GM23338 (cell line): ENCODE measurements at regions not wholly inside any gene's neighbourhood (a gene's known extent, or its start where the extent isn't known, plus 50 kb on each side); places are given as distances from the start of the nearest gene placed in this dataset.

Experiments
- ATAC-seq: fragments of 200-7000 bp; cut with Tn5 transposase; 3 replicates; pipeline ENCODE4 v1.9.1; 2020
- DNase-seq: peaks from one replicate; pipeline ENCODE4 v3.0.0-alpha.2; 2015; ENCODE audit warnings: low spot score
- H2AFZ ChIP-seq: fragments of 200-600 bp; sonication (generic); 2 replicates; pipeline ENCODE4 v1.8.0; 2016; ENCODE audit warnings: antibody characterized with exemption, mild to moderate bottlenecking, moderate library complexity
- H3F3A ChIP-seq: fragments of 200-600 bp; sonication (generic); replicated peaks from 2 replicates; pipeline ENCODE4 v1.8.0; 2017; ENCODE audit warnings: antibody characterized with exemption, mixed run types, low read depth
- H3K27ac ChIP-seq: fragments of 200-600 bp; sonication (generic); 2 replicates; pipeline ENCODE4 v1.6.1; 2016; ENCODE audit warnings: low read depth
- H3K27me3 ChIP-seq: fragments of 200-600 bp; sonication (generic); 2 replicates; pipeline ENCODE4 v1.8.0; 2016; ENCODE audit warnings: mild to moderate bottlenecking, mixed run types, moderate library complexity; ENCODE audit not compliant: insufficient read depth
- H3K36me3 ChIP-seq: fragments of 200-600 bp; sonication (generic); 2 replicates; pipeline ENCODE4 v1.8.0; 2016; ENCODE audit warnings: mild to moderate bottlenecking; ENCODE audit not compliant: insufficient read depth
- H3K4me1 ChIP-seq: fragments of 200-600 bp; sonication (generic); 2 replicates; pipeline ENCODE4 v1.8.0; 2016; ENCODE audit warnings: mild to moderate bottlenecking, moderate library complexity; ENCODE audit not compliant: insufficient read depth
- H3K4me2 ChIP-seq: fragments of 200-600 bp; sonication (generic); 2 replicates; pipeline ENCODE4 v1.7.1; 2017; ENCODE audit warnings: mixed run types
- H3K4me3 ChIP-seq: fragments of 200-600 bp; sonication (generic); 2 replicates; pipeline ENCODE4 v1.6.1; 2016; ENCODE audit warnings: mixed run types
- H3K79me2 ChIP-seq: fragments of 200-600 bp; sonication (generic); replicated peaks from 2 replicates; pipeline ENCODE4 v1.8.0; 2017; ENCODE audit warnings: mild to moderate bottlenecking; ENCODE audit not compliant: insufficient read depth
- H3K9me2 ChIP-seq: fragments of 200-600 bp; sonication (generic); 2 replicates; pipeline ENCODE4 v1.8.0; 2017; ENCODE audit not compliant: insufficient read depth
- H4K20me1 ChIP-seq: fragments of 200-600 bp; sonication (generic); replicated peaks from 2 replicates; pipeline ENCODE4 v1.8.0; 2017; ENCODE audit warnings: mild to moderate bottlenecking; ENCODE audit not compliant: insufficient read depth
- H3K27ac Mint-ChIP-seq: 2 replicates; pipeline ENCODE4 v1.8.0; 2020; ENCODE audit warnings: inconsistent platforms, mild to moderate bottlenecking, moderate library complexity, mixed read lengths
- H3K27me3 Mint-ChIP-seq: 3 replicates; pipeline ENCODE4 v1.8.0; 2022; ENCODE audit warnings: low read depth, mild to moderate bottlenecking, moderate library complexity, mixed read lengths, inconsistent platforms; ENCODE audit not compliant: insufficient read depth, poor library complexity
- H3K36me3 Mint-ChIP-seq: 3 replicates; pipeline ENCODE4 v1.8.0; 2021; ENCODE audit warnings: low read depth, mild to moderate bottlenecking, inconsistent platforms, moderate library complexity, mixed read lengths
- H3K4me1 Mint-ChIP-seq: 3 replicates; pipeline ENCODE4 v1.8.0; 2020; ENCODE audit warnings: mild to moderate bottlenecking, inconsistent platforms, mixed read lengths
- H3K4me3 Mint-ChIP-seq: 3 replicates; pipeline ENCODE4 v1.8.0; 2021; ENCODE audit warnings: moderate library complexity, mild to moderate bottlenecking, inconsistent platforms, mixed read lengths
- H3K9me3 Mint-ChIP-seq: 3 replicates; pipeline ENCODE4 v1.8.0; 2020; ENCODE audit warnings: moderate library complexity, mild to moderate bottlenecking, inconsistent platforms, mixed read lengths
- CREB1 ChIP-seq: fragments of 250-450 bp; sonication (Bioruptor Pico); IDR thresholded peaks from 2 replicates; pipeline ENCODE4 v1.5.0; 2020; ENCODE audit warnings: low read depth, mild to moderate bottlenecking, moderate library complexity
- CTCF ChIP-seq, 2 experiments: fragments of 200-600 bp in 1 of 2; sonication (generic) in 1 of 2; conservative IDR thresholded peaks; 2 replicates each; pipeline versions ENCODE4 v1.5.1 to v1.6.1; 2016 to 2017; ENCODE audit warnings: antibody characterized with exemption in 2 of 2, low read depth in 2 of 2, mild to moderate bottlenecking in 2 of 2, moderate library complexity in 1 of 2
- ETS1 ChIP-seq: IDR thresholded peaks from 2 replicates; pipeline ENCODE4 v1.6.1; 2016; ENCODE audit warnings: antibody characterized with exemption
- EZH2 ChIP-seq: fragments of 200-600 bp; sonication (generic); IDR thresholded peaks from one replicate; pipeline ENCODE4 v1.8.0; 2017; ENCODE audit warnings: antibody characterized with exemption, mild to moderate bottlenecking, low read depth; ENCODE audit not compliant: unreplicated experiment
- EZH2phosphoT487 ChIP-seq: fragments of 200-600 bp; sonication (generic); IDR thresholded peaks from one replicate; pipeline ENCODE4 v1.8.1; 2018; ENCODE audit warnings: antibody characterized with exemption; ENCODE audit not compliant: unreplicated experiment
- JUNB ChIP-seq: IDR thresholded peaks from one replicate; pipeline ENCODE4 v1.6.1; 2016; ENCODE audit warnings: antibody characterized with exemption; ENCODE audit not compliant: unreplicated experiment
- NANOG ChIP-seq: IDR thresholded peaks from 2 replicates; pipeline ENCODE4 v1.6.1; 2016; ENCODE audit warnings: antibody characterized with exemption, borderline replicate concordance
- POLR2AphosphoS5 ChIP-seq: IDR thresholded peaks from 2 replicates; pipeline ENCODE4 v1.6.1; 2016; ENCODE audit warnings: antibody characterized with exemption, low read depth
- REST ChIP-seq: IDR thresholded peaks from one replicate; pipeline ENCODE4 v1.6.1; 2018; ENCODE audit warnings: antibody characterized with exemption; ENCODE audit not compliant: unreplicated experiment
- STAT1 ChIP-seq: IDR thresholded peaks from one replicate; pipeline ENCODE4 v1.6.1; 2016; ENCODE audit warnings: antibody characterized with exemption; ENCODE audit not compliant: unreplicated experiment
- ZNF114 ChIP-seq: fragments of 250-450 bp; sonication (Bioruptor Pico); IDR thresholded peaks from 2 replicates; pipeline ENCODE4 v1.5.0; 2020; ENCODE audit warnings: mild to moderate bottlenecking, moderate library complexity
- ZNF331 ChIP-seq: fragments of 250-450 bp; sonication (Bioruptor Pico); IDR thresholded peaks from 2 replicates; pipeline ENCODE4 v1.5.0; 2020; ENCODE audit warnings: low read depth, mild to moderate bottlenecking, moderate library complexity
- ZNF462 ChIP-seq: fragments of 250-450 bp; sonication (Bioruptor Pico); IDR thresholded peaks from 2 replicates; pipeline ENCODE4 v1.5.0; 2020; ENCODE audit warnings: mild to moderate bottlenecking, moderate library complexity

GRCh38 chr15:45773149-45773548 lies 138.3 kb downstream of the SQOR start:
- Histone ChIP-seq H3F3A (no peaks in the 10 kb centered on the region), H4K20me1 (no peaks in the 10 kb centered on the region), H3K4me1 (no peaks in the 10 kb centered on the region), H2AFZ (no peak overlapping the region), H3K9me2 (no peaks in the 10 kb centered on the region), H3K4me3 (no peak overlapping the region), H3K27me3 (no peaks in the 10 kb centered on the region), H3K79me2 (no peaks in the 10 kb centered on the region), H3K36me3 (no peaks in the 10 kb centered on the region), H3K27ac (no peak overlapping the region), H3K4me2 (no peak overlapping the region)
- TF ChIP-seq EZH2phosphoT487 = no peak
- TF ChIP-seq ZNF114 (CRISPR knock-in tag) = no peak
- no peak for TF ChIP-seq ETS1
- no peak for TF ChIP-seq POLR2AphosphoS5
- no peak for TF ChIP-seq JUNB
- no peak for TF ChIP-seq CTCF (conservative IDR thresholded peaks at IDR 0.05; ENCODE audit: low read depth in 2 of 2)
- TF ChIP-seq CREB1 (CRISPR knock-in tag) = no peak
- TF ChIP-seq REST = no peak
- TF ChIP-seq STAT1 = no peak
- no peak for TF ChIP-seq ZNF462 (CRISPR knock-in tag)
- TF ChIP-seq ZNF331 (CRISPR knock-in tag) = no peak
- TF ChIP-seq EZH2 = no peak
- no peak for TF ChIP-seq NANOG
- Mint-ChIP-seq H3K36me3 (no peaks in the 10 kb centered on the region; the same call in 1 of the 3 replicates), H3K4me3 (no peak overlapping the region), H3K27me3 (peaks cover 2% of the 10 kb centered on the region), H3K27ac (no peak overlapping the region), H3K9me3 (peaks cover 86% of the 10 kb centered on the region), H3K4me1 (no peaks in the 10 kb centered on the region)
- no peak for DNase-seq
- no peak for ATAC-seq
